Stimulated activated CD8-positive, alpha-beta memory T cell treated with anti-CD3 and anti-CD28 coated beads, Interleukin-4, amount 100 ng/mL, for 48 hours (primary cell): ENCODE measurements at regions not wholly inside any gene's neighbourhood (a gene's known extent, or its start where the extent isn't known, plus 50 kb on each side); places are given as distances from the start of the nearest gene placed in this dataset.

ENCODE experiments used
- DNase-seq: peaks from one replicate; pipeline ENCODE4 v3.0.0-alpha.2; 2020

GRCh38 chr13:44191504-44192171 lies 182.0 kb upstream of the SERP2 start:
- no peak for DNase-seq

- no peak for DNase-seq
Observed at GRCh38 chr13:44193731-44194130, 179.9 kb upstream of the SERP2 start.

- no peak for DNase-seq
Observed at GRCh38 chr13:44195245-44195644, 178.4 kb upstream of the SERP2 start.

DNA sequence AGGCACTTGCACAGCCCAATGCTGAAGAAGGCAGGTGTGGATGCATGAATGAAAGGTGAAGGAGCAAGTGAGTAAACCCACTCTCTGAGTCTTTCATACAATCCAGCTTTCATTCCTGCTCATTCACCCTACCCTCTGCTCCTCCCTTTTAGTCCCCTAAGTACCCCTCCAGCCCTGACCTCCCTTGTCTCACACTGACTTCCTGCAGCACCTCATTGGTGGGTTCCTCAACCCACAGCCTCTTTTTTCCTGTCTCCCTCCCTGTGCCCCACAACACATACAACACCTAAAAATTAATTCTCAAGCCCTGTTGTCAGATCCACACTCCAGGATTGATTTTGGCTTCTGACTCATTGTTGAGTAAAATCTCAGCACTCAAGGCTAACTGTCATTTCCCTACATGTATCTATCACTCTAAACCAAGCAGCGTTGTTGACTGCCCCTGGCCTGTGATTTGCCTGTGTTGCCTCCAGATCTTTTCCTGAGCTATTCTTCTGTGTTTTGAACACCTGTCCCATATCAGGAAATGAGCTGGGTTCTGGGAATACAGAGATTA lies 177.3 kb upstream of the SERP2 start:
- DNase-seq = no peak

DNA sequence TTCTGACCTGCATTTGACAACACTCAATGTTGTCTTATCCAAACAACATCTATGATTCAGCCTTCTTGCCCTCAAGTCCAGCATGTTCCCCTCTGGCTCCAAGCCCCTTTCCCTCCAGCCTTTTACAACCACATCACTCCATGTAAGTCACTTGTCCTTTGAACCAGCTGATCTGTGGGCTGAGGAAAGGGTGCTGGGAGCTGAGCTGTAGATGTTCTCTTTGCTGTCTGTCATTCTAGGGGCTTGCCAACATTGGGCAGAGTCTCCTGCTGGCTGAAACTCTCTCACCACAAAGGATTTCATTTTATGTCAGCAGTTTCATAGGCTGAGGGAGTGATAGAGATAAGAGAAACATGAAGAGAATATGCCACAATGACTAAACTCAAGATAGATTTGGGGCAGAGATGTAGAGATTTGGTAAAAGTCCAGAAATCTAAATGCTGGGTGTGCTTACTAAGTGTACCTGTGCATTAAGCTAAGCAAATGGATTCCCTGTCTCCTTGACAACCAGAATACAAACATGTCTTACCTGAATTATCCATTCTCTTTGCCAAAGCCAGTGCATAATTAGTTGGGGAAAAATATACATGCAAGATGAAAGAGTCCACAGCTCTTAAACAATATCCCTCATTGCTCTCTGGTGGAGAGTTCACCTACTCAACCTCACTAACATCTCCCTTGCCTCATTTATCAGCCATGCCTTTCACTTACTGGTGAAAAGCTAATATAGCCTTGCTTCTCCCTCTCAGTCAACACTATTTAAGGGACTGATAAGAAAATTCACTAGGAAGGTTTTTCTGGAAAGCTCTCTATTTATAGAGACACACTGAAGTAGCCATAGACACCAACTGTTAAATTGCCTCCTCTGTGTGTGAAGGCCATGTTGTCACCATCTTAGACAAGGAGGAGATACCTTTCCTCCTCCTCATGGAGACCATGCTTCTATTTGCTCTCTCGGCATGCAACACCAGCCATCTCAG lies 175.5 kb upstream of the SERP2 start:
- peak; percentile 64 for DNase-seq

GRCh38 chr13:44198826-44199225 lies 174.8 kb upstream of the SERP2 start:
- DNase-seq = no peak

- no peak for DNase-seq
Observed at GRCh38 chr13:44199627-44200207, 173.9 kb upstream of the SERP2 start.

GRCh38 chr13:44206434-44206833 lies 167.2 kb upstream of the SERP2 start:
- DNase-seq = no peak

GRCh38 chr13:44207476-44207875 lies 166.1 kb upstream of the SERP2 start:
- DNase-seq = no peak

DNA sequence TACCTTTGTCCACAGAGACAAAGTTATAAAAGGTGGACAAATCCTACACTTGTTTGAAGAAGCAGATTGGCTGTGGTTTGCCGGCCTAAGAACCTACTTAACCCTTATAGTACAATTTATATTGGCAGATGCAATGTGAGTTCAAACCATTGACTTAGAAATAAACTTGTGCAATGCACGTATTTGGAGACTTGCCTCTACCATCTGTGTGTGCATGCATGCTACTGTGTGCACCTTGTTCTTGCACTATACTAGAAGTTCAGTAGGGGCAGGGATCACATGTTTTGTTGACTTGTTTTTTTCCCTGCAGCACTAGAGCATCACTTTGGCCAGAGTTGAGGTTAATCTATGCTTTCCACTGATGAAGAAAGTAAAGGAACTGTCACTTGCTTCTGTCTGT lies 163.1 kb upstream of the SERP2 start:
- no peak for DNase-seq

DNA sequence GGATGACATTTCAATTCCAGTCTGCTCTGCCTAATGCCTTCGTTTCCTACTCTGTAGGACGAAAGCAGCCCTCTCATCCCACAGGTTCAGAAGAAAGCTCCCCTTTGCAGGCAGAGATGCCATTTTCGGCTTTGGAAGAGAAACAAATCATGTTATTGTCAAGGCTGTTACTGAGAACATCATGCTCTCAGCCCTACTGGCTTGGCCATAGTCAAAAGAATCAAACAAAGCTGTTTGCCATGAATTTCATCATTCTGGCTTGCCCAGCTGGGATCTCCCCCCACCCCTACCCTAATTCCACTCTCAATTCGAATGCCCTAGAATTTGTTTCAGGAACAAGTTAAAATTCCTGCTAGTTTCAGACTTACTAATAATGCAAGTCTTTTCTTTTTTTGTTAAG lies 162.3 kb upstream of the SERP2 start:
- no peak for DNase-seq

DNA sequence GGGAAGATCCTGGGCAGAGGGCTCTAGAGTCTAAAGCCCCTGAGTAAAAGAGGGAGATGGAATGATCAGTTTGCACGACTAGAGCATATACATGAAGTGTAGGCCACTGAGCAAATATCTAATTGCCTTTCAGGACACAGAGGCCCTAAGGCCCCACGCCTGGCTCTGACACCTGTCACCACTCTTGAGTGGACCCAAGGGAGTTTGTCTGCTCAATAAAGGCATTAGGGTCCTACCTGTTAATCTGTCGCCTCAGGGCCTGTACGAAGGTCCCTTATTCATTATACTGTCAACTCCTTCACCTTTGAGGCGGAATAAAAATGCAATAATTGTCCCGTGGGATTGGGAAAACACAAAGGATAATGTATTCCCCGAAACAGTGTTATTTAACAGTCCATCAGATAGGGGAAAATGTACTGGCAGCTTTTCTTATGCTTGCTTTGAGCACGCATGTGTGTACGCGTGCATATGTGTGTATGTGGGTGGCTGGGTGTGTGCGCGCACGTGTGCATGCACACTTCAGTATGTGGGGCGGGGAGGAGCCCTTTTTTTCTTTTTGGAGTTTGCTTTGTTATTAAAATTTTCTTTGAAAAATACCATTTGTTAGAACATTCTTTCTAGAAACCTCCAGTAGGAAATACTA lies 161.8 kb upstream of the SERP2 start:
- DNase-seq = no peak

GRCh38 chr13:44212633-44213396 lies 160.8 kb upstream of the SERP2 start:
- no peak for DNase-seq

DNA sequence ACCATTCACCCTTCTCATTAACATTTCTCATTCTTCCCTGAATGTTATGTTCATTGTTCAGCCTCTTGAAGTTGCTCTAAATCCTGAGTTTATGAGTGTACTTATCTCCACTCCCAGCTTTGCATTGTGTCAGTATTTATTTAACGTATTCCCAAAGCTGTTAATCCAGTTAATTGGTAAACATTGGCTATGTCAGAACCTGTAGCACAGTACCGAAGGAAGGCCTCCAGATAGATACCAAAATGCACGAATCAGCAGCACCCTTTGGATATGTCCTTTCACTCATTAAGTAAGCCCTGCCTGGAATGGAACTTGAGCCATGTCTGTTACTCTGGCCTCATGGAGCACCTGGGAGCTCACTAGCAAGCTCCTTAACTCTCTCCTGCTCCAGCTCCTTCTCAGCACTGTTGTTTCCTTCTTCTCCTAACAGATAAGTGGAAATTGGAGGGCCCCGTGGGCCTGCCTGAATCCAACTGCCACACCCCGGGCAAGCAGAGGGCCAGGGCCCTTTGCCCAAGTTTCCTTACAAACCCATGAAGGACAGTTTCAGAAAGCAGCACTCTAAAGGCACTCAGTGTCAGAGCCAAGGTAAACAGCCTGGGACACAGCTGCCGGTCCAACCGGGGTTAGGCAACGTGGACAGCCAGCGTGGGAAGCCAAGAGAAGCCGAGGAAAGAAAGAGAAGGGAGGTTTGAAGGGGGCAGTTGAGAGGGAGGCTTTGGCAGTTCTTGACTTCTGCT lies 155.0 kb upstream of the SERP2 start:
- no peak for DNase-seq

DNA sequence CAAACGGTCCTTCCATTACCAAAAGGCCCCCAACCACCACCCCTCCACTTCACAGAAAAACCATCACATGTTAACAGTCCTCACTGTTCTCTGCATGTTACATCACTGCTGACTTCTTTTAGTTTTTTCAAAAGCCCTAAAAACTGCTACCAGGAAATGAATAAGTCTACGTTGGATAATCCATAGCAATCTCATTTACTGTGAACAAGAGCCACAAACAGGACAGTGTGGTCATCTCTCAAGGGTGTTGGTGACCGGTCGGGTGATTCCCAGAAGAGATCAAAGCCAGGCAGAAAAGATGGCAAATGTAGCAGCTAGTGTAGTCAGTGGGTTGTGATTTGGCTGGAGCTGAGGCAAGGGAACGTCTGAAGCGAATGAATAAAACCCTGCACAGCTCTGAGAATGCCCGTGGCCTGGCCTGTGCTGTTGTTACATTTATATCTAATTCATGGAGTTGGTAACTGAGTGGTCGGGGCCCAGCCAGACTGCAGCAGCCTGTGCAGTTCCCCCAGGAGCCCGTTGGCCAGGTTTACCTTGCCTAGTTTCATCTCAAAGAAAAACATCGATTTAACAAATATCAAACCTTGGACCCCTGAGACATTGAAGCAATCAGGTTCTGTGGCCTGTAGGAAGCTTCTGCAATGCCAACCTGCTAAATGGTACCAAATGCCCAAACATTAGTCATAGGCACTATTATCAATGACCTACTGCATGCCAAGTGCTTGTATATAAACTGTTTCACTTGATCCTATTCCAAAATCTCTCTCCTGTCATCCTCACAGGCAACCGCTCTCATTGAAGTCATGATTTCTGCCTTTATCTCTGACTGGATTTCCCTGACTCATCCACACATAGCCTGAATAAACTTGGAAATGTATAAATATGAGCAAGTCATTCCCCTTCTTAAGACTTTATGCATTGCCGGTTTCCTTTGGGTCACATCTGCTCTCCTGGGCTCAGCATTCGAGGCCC lies 153.8 kb upstream of the SERP2 start:
- DNase-seq = no peak

DNA sequence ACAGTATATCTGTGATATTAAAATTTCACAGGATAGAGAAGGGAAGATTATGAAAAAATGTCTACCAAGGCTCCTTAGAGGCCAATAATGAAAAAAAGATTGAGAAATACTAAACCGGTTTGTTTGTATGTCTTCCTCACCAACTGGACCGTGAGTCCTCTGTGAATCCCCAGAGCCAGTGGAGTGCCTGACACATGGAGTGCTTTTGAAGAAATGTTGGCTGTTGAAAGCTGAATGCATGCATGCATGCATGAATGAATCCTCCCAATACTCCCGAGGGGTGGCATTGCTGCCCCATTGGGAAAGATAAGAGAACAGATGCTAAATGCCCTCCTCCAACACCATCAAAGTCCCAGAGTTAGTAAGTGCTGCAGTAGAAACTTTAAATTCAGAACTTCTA lies 152.7 kb upstream of the SERP2 start:
- no peak for DNase-seq

GRCh38 chr13:44221657-44222056 lies 152.0 kb upstream of the SERP2 start:
- no peak for DNase-seq

DNA sequence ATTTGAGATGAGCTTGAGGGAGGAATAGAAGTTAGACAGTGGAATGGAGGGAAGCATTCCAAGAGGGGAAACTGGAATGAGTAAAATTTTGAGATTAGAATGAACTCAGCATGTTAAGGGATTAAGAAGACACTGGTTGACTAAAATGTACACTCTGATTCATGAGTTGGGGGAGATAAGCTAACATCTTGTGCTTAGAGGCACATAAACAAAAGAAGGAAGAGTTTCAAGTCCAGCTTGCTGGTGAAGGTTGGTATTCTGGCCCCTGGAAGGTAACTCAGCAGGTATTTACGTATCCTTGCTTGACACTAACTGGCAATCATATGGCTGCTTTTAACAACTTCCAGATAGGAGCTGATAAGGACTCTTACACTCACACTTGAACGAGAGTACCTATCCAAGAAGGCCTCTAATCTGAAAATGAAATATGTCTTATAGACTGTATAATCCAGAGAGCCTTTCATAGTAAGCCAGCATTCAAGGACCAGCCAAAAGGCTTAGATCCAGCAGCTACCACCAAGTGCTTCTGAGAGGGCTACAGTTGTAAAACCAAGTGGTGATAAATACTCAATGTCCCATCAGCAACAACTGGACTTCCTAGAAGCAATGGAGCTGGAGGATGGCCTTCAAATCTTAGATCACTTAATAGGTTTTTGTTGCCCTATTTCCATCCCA lies 149.7 kb upstream of the SERP2 start:
- DNase-seq = no peak

- DNase-seq = no peak
Observed at GRCh38 chr13:44224450-44225149, 149.0 kb upstream of the SERP2 start.
